ENCODE measurements at regions not wholly inside any gene's neighbourhood (a gene's known extent, or its start where the extent isn't known, plus 50 kb on each side); places are given as distances from the start of the nearest gene placed in this dataset.

GRCh38 chr2:67502346-67503065, 105.4 kb downstream of the ETAA1 start:
- Mint-ChIP-seq H3K9me3 (peaks cover 9% of the 10 kb centered on the region), H3K27ac (no peak overlapping the region), H3K36me3 (ENCODE audit: low read depth) (no peaks in the 10 kb centered on the region), H3K4me3 (no peak overlapping the region), H3K4me1 (no peaks in the 10 kb centered on the region), H3K27me3 (peaks cover 9% of the 10 kb centered on the region)
- no peak for ATAC-seq (replicated peaks)

- no peak overlapping the region for H3K4me3 Mint-ChIP-seq
- H3K9me3 Mint-ChIP-seq, result peaks cover 9% of the 10 kb centered on the region
- no peak overlapping the region for H3K27ac Mint-ChIP-seq
- H3K36me3 Mint-ChIP-seq (ENCODE audit: low read depth), result no peaks in the 10 kb centered on the region
- ATAC-seq (replicated peaks), result no peak
- H3K4me1 Mint-ChIP-seq, result no peaks in the 10 kb centered on the region
- peaks cover 9% of the 10 kb centered on the region for H3K27me3 Mint-ChIP-seq
Observed at GRCh38 chr2:67503066-67503795, 106.1 kb downstream of the ETAA1 start.

GRCh38 chr2:67510745-67511144, 113.6 kb downstream of the ETAA1 start:
- no peak for ATAC-seq (replicated peaks)
- Mint-ChIP-seq H3K27me3 (peaks cover 12% of the 10 kb centered on the region), H3K4me1 (no peaks in the 10 kb centered on the region), H3K4me3 (no peak overlapping the region), H3K27ac (no peak overlapping the region), H3K9me3 (peaks cover 5% of the 10 kb centered on the region), H3K36me3 (ENCODE audit: low read depth) (no peaks in the 10 kb centered on the region)

DNA sequence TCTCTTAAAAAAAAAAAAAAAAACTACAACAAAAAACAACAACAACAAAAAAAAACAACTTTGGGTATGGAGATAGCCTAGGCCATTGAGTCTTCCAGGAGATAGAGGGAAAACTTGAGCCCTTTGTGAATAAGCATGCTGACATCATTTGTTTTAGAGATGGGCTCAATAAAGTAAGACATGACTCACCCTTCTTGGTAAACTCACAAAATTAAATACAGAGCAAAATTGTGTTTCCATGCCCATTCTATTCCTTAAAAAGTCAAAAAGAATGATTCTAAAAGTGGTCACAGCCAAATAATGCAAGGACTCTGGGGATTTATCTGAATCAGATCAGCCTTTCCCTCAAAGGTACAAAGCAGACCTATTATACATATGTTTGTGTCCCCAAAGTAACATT, 117.4 kb downstream of the ETAA1 start:
- no peaks in the 10 kb centered on the region for H3K9me3 Mint-ChIP-seq
- H3K27ac Mint-ChIP-seq, result no peak overlapping the region
- no peaks in the 10 kb centered on the region for H3K36me3 Mint-ChIP-seq (ENCODE audit: low read depth)
- H3K4me3 Mint-ChIP-seq, result no peak overlapping the region
- H3K27me3 Mint-ChIP-seq, result peaks cover 8% of the 10 kb centered on the region
- no peaks in the 10 kb centered on the region for H3K4me1 Mint-ChIP-seq
- ATAC-seq (replicated peaks), result no peak

GRCh38 chr2:67515056-67515455, 117.9 kb downstream of the ETAA1 start:
- Mint-ChIP-seq H3K4me3 (no peak overlapping the region), H3K4me1 (no peaks in the 10 kb centered on the region)
- ATAC-seq (replicated peaks), result no peak

DNA sequence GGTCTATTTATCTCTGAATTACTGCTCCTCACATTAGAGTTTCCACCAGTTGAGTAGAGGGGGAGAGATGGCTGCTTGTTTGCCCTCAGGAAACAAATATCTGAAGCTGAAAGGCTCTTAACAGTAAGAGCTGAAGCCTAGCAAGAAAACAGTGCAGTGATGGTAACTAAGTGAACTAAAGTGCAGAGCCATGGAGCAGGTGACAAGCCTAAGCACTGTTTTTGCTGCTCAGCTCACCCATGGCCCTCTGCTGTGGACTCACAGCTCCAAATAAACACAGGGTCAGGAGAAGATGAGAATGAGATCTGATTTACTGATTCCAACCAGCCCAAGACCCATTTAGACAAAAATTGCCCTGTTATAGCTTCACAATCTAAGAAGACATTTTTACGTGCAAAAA, 118.4 kb downstream of the ETAA1 start:
- Mint-ChIP-seq H3K36me3 (ENCODE audit: low read depth) (no peaks in the 10 kb centered on the region), H3K4me1 (no peaks in the 10 kb centered on the region), H3K27me3 (peaks cover 8% of the 10 kb centered on the region), H3K9me3 (no peaks in the 10 kb centered on the region), H3K27ac (no peak overlapping the region), H3K4me3 (no peak overlapping the region)
- ATAC-seq (replicated peaks), result no peak

More at GRCh38 chr2:67515056-67515455, 117.9 kb downstream of the ETAA1 start:
- Mint-ChIP-seq H3K27me3 (peaks cover 8% of the 10 kb centered on the region), H3K36me3 (ENCODE audit: low read depth) (no peaks in the 10 kb centered on the region), H3K27ac (no peak overlapping the region), H3K9me3 (no peaks in the 10 kb centered on the region)

- H3K9me3 Mint-ChIP-seq, result no peaks in the 10 kb centered on the region
- no peaks in the 10 kb centered on the region for H3K36me3 Mint-ChIP-seq (ENCODE audit: low read depth)
- H3K4me1 Mint-ChIP-seq, result no peaks in the 10 kb centered on the region
- H3K27me3 Mint-ChIP-seq, result peaks cover 8% of the 10 kb centered on the region
- no peak for ATAC-seq (replicated peaks)
- no peak overlapping the region for H3K27ac Mint-ChIP-seq
- H3K4me3 Mint-ChIP-seq, result no peak overlapping the region
Observed at GRCh38 chr2:67516362-67516761, 119.2 kb downstream of the ETAA1 start.

DNA sequence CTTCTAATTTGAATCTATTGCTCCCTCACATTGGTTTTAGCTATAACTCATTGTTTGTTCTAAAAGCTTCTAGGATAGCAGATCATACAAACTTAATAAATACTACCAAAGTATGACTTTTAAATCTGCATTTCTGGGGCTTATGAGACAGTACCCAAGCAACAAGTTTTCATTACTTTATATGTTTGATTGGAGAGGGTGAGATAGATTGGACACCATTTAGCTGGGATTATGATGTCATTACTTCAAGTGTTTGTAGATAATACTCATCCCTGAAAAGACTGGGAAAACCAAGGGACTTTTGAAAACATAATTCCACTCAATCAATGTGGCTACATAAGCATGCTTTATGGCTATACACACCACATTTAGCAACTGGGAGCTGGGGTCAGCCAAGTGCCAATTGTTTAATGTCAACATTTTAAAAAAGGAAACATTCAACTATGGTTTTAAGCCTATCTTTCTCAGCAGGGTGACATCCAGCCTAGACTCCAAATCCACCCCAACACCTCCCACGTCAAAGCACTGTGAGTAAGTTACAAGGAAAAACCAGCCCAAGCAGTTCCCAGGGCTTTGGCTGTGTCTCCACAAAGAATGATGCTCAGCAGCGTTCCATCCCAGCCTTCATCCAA, 119.9 kb downstream of the ETAA1 start:
- H3K4me1 Mint-ChIP-seq, result no peaks in the 10 kb centered on the region
- no peaks in the 10 kb centered on the region for H3K9me3 Mint-ChIP-seq
- no peak overlapping the region for H3K4me3 Mint-ChIP-seq
- H3K36me3 Mint-ChIP-seq (ENCODE audit: low read depth), result no peaks in the 10 kb centered on the region
- no peak for ATAC-seq (replicated peaks)
- H3K27ac Mint-ChIP-seq, result no peak overlapping the region
- H3K27me3 Mint-ChIP-seq, result peaks cover 8% of the 10 kb centered on the region

DNA sequence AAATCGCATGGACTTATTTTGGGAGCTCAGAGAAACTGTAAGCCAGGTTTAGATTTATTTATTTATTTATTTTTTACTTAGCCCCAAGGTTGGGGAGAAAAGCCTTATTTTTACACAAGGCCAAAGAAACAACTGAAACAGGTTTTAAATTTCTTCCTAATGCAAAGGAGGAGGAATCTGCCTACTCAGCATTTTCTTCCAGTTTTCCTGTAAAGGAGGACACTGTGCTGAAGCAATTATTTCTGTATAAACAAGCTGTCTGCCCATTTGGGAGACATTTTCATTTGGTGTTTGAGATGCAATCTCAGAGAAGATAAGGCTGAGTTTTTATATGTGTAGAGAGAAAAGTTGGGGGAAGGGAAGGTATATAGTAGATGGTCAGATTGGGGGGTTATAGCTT, 125.0 kb downstream of the ETAA1 start:
- no peaks in the 10 kb centered on the region for H3K27me3 Mint-ChIP-seq
- no peaks in the 10 kb centered on the region for H3K4me1 Mint-ChIP-seq
- no peak for ATAC-seq (replicated peaks)
- no peak overlapping the region for H3K27ac Mint-ChIP-seq
- no peak overlapping the region for H3K4me3 Mint-ChIP-seq
- H3K36me3 Mint-ChIP-seq (ENCODE audit: low read depth), result no peaks in the 10 kb centered on the region
- no peaks in the 10 kb centered on the region for H3K9me3 Mint-ChIP-seq

GRCh38 chr2:67524213-67524612, 127.1 kb downstream of the ETAA1 start:
- Mint-ChIP-seq H3K4me3 (no peak overlapping the region), H3K27me3 (no peaks in the 10 kb centered on the region), H3K36me3 (ENCODE audit: low read depth) (no peaks in the 10 kb centered on the region), H3K4me1 (no peaks in the 10 kb centered on the region), H3K27ac (no peak overlapping the region), H3K9me3 (no peaks in the 10 kb centered on the region)
- ATAC-seq (replicated peaks), result no peak

DNA sequence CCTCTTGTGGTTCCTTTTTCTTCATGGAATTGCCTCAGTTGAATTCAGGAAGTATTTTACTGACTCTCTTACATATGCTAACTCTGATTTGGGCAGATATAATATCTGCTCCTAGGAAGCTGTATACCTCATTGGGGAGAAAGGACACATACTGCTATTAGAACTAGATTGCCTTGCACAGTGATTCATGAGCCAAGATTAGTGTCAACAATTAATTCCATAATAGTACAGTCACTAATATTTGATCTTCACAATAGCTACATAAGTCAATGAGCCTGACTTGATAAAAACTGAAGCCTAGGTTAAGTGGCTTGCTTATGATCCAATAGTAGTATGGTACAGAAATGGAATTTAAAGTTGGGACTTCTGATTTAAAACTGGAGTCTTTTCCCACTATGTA, 127.6 kb downstream of the ETAA1 start:
- Mint-ChIP-seq H3K4me1 (no peaks in the 10 kb centered on the region), H3K4me3 (no peak overlapping the region), H3K27ac (no peak overlapping the region), H3K36me3 (ENCODE audit: low read depth) (no peaks in the 10 kb centered on the region), H3K27me3 (no peaks in the 10 kb centered on the region), H3K9me3 (no peaks in the 10 kb centered on the region)
- ATAC-seq (replicated peaks), result no peak

GRCh38 chr2:67526283-67526682, 129.2 kb downstream of the ETAA1 start:
- Mint-ChIP-seq H3K4me3 (no peak overlapping the region), H3K4me1 (no peaks in the 10 kb centered on the region), H3K27ac (no peak overlapping the region), H3K9me3 (no peaks in the 10 kb centered on the region), H3K36me3 (ENCODE audit: low read depth) (no peaks in the 10 kb centered on the region), H3K27me3 (no peaks in the 10 kb centered on the region)
- no peak for ATAC-seq (replicated peaks)

GRCh38 chr2:67528320-67528719, 131.2 kb downstream of the ETAA1 start:
- H3K9me3 Mint-ChIP-seq, result no peaks in the 10 kb centered on the region
- H3K27me3 Mint-ChIP-seq, result no peaks in the 10 kb centered on the region
- H3K4me1 Mint-ChIP-seq, result no peaks in the 10 kb centered on the region
- no peak overlapping the region for H3K4me3 Mint-ChIP-seq
- ATAC-seq (replicated peaks), result no peak
- no peak overlapping the region for H3K27ac Mint-ChIP-seq
- no peaks in the 10 kb centered on the region for H3K36me3 Mint-ChIP-seq (ENCODE audit: low read depth)

DNA sequence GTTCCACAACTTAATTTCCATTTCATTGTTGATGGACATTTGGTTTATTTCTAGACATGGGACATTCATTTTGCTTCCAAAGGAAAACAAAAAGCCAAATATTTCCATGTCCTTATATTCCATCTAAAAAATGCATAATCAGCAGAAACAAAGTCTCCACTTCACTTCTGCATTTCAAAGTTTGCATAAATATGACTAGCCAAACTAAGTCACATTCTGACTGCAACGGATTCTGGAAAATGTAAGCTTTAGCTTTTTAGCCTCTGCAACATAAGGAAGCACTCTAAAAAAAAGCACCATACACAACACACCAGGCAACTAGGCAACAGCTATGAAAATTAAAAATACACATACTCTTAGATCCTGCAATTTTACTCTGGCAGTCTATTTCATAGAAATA, 135.3 kb downstream of the ETAA1 start:
- H3K4me3 Mint-ChIP-seq, result no peak overlapping the region
- no peak overlapping the region for H3K27ac Mint-ChIP-seq
- no peaks in the 10 kb centered on the region for H3K27me3 Mint-ChIP-seq
- ATAC-seq (replicated peaks), result no peak
- H3K36me3 Mint-ChIP-seq (ENCODE audit: low read depth), result no peaks in the 10 kb centered on the region
- no peaks in the 10 kb centered on the region for H3K9me3 Mint-ChIP-seq
- H3K4me1 Mint-ChIP-seq, result no peaks in the 10 kb centered on the region

GRCh38 chr2:67534745-67535144, 137.6 kb downstream of the ETAA1 start:
- no peak overlapping the region for H3K4me3 Mint-ChIP-seq
- H3K27ac Mint-ChIP-seq, result no peak overlapping the region
- peaks cover 8% of the 10 kb centered on the region for H3K9me3 Mint-ChIP-seq
- no peaks in the 10 kb centered on the region for H3K36me3 Mint-ChIP-seq (ENCODE audit: low read depth)
- ATAC-seq (replicated peaks), result no peak
- no peaks in the 10 kb centered on the region for H3K4me1 Mint-ChIP-seq
- no peaks in the 10 kb centered on the region for H3K27me3 Mint-ChIP-seq

Data from activated T-helper 17 cell treated with anti-CD3 and anti-CD28 coated beads, Interleukin-2, amount 50 U/mL, for 72 hours (primary cell).